ENCODE measurements at regions not wholly inside any gene's neighbourhood (a gene's known extent, or its start where the extent isn't known, plus 50 kb on each side); places are given as distances from the start of the nearest gene placed in this dataset.

GRCh38 chr5:113692891-113693457, 179.5 kb downstream of the YTHDC2 start:
- DNase-seq, result no peak
- TF ChIP-seq POLR2A (IDR thresholded peaks at IDR 0.05) (no peak), CTCF (IDR thresholded peaks at IDR 0.05) (no peak)
- 13 to 17% methylated on average over 15 of the region's 15 CpGs for WGBS, 2 donors
- no peak for ATAC-seq
- H3K9me3 ChIP-seq, result no peaks in the 10 kb centered on the region
- H3K4me3 ChIP-seq, result no peak overlapping the region
- no peak overlapping the region for H3K27ac ChIP-seq
- H3K27me3 ChIP-seq, result peaks cover 0 to 8% of the 10 kb centered on the region in 2 donors
- H3K36me3 ChIP-seq (replicated peaks in 1 of 2; ENCODE audit: insufficient read depth in 1 of 2, low read depth in 2 of 2), result no peaks in the 10 kb centered on the region
- H3K4me1 ChIP-seq, result no peaks in the 10 kb centered on the region
- intact Hi-C loops (cut with DNase I), result no loop called here

GRCh38 chr5:113693701-113694100, 180.2 kb downstream of the YTHDC2 start:
- ATAC-seq, result no peak
- intact Hi-C loops (cut with DNase I), result no loop called here
- TF ChIP-seq POLR2A (IDR thresholded peaks at IDR 0.05), result no peak
- no peak for TF ChIP-seq CTCF (IDR thresholded peaks at IDR 0.05)
- no peaks in the 10 kb centered on the region for H3K9me3 ChIP-seq
- 22 to 25% methylated on average over 4 of the region's 4 CpGs for WGBS, 2 donors
- no peak overlapping the region for H3K27ac ChIP-seq
- peaks cover 0 to 8% of the 10 kb centered on the region in 2 donors for H3K27me3 ChIP-seq
- no peaks in the 10 kb centered on the region for H3K4me1 ChIP-seq
- no peak overlapping the region for H3K4me3 ChIP-seq
- H3K36me3 ChIP-seq (replicated peaks in 1 of 2; ENCODE audit: insufficient read depth in 1 of 2, low read depth in 2 of 2), result no peaks in the 10 kb centered on the region
- no peak for DNase-seq

- 69 to 85% methylated on average over 2 of the region's 2 CpGs for WGBS, 2 donors
- ATAC-seq (no peak), DNase-seq (no peak)
- intact Hi-C loops (cut with DNase I), result no loop called here
- H3K27ac ChIP-seq, result no peak overlapping the region
- H3K4me3 ChIP-seq, result no peak overlapping the region
- H3K36me3 ChIP-seq (replicated peaks in 1 of 2; ENCODE audit: insufficient read depth in 1 of 2, low read depth in 2 of 2), result no peaks in the 10 kb centered on the region
- no peaks in the 10 kb centered on the region for H3K4me1 ChIP-seq
- no peak for TF ChIP-seq POLR2A (IDR thresholded peaks at IDR 0.05)
- TF ChIP-seq CTCF (IDR thresholded peaks at IDR 0.05), result no peak
- H3K9me3 ChIP-seq, result no peaks in the 10 kb centered on the region
- H3K27me3 ChIP-seq, result peaks cover 0 to 8% of the 10 kb centered on the region in 2 donors
Measured at GRCh38 chr5:113694576-113694975, 181.1 kb downstream of the YTHDC2 start.

- no peaks in the 10 kb centered on the region for H3K4me1 ChIP-seq
- H3K4me3 ChIP-seq, result no peak overlapping the region
- H3K27ac ChIP-seq, result no peak overlapping the region
- H3K9me3 ChIP-seq, result peaks cover 0 to 16% (median 0%) of the 10 kb centered on the region in 3 donors
- DNase-seq (no peak), ATAC-seq (no peak)
- H3K27me3 ChIP-seq, result no peaks in the 10 kb centered on the region
- intact Hi-C loops (cut with DNase I), result no loop called here
- TF ChIP-seq CTCF (IDR thresholded peaks at IDR 0.05) (no peak), POLR2A (IDR thresholded peaks at IDR 0.05) (no peak)
- H3K36me3 ChIP-seq (replicated peaks in 1 of 2; ENCODE audit: insufficient read depth in 1 of 2, low read depth in 2 of 2), result no peaks in the 10 kb centered on the region
Measured at GRCh38 chr5:113703266-113703665, 189.8 kb downstream of the YTHDC2 start.

GRCh38 chr5:113705657-113706056, 192.2 kb downstream of the YTHDC2 start:
- Histone ChIP-seq H3K27me3 (no peaks in the 10 kb centered on the region), H3K4me1 (no peaks in the 10 kb centered on the region), H3K27ac (no peak overlapping the region), H3K36me3 (replicated peaks in 1 of 2; ENCODE audit: insufficient read depth in 1 of 2, low read depth in 2 of 2) (no peaks in the 10 kb centered on the region), H3K4me3 (no peak overlapping the region), H3K9me3 (peaks cover 0 to 16% (median 0%) of the 10 kb centered on the region in 3 donors)
- ATAC-seq (no peak), DNase-seq (no peak)
- intact Hi-C loops (cut with DNase I), result no loop called here
- TF ChIP-seq CTCF (IDR thresholded peaks at IDR 0.05), result no peak
- no peak for TF ChIP-seq POLR2A (IDR thresholded peaks at IDR 0.05)
- WGBS, 2 donors, result 45 to 75% methylated on average over 2 to 3 of the region's 3 CpGs
